Activated T-cell treated with anti-CD3 and anti-CD28 coated beads for 24 hours (primary cell): ENCODE measurements at regions not wholly inside any gene's neighbourhood (a gene's known extent, or its start where the extent isn't known, plus 50 kb on each side); places are given as distances from the start of the nearest gene placed in this dataset.
A peak's percentile ranks its signal among the peaks of the same experiment; 100 is the strongest.
"Not testable (repeated sequence)": the region's sequence is repeated elsewhere in the genome, so short reads cannot be mapped to it uniquely, and the experiment has no call there.

Experiments
- DNase-seq: peaks from one replicate; pipeline ENCODE4 v3.0.0-alpha.2; 2020; ENCODE audit warnings: low read depth

GRCh38 chr9:87781331-87781730 lies 55.4 kb downstream of the CTSL start:
- no peak for DNase-seq

- no peak for DNase-seq
These were observed 57.3 kb downstream of the CTSL start for GRCh38 chr9:87783180-87783579.

- DNase-seq, result not testable (repeated sequence)
These were observed 59.5 kb downstream of the CTSL start for GRCh38 chr9:87785315-87785970.

- no peak for DNase-seq
These were observed 60.5 kb downstream of the CTSL start for GRCh38 chr9:87786423-87786822.

GRCh38 chr9:87786876-87787275 lies 61.0 kb downstream of the CTSL start:
- DNase-seq, result no peak

GRCh38 chr9:87787735-87788134 lies 61.8 kb downstream of the CTSL start:
- DNase-seq, result no peak

GRCh38 chr9:87792831-87793288 lies 66.9 kb downstream of the CTSL start:
- DNase-seq, result peak; percentile 45

- no peak for DNase-seq
These were observed 67.4 kb downstream of the CTSL start for GRCh38 chr9:87793292-87793691.

- DNase-seq, result no peak
These were observed 69.3 kb downstream of the CTSL start for GRCh38 chr9:87795178-87795577.

GRCh38 chr9:87796196-87796595 lies 70.3 kb downstream of the CTSL start:
- DNase-seq, result no peak

- no peak for DNase-seq
These were observed 72.4 kb downstream of the CTSL start for GRCh38 chr9:87798261-87798833.

GRCh38 chr9:87799503-87799902 lies 73.6 kb downstream of the CTSL start:
- no peak for DNase-seq

- DNase-seq, result no peak
These were observed 74.5 kb downstream of the CTSL start for GRCh38 chr9:87800456-87800855.

- DNase-seq, result no peak
These were observed 75.1 kb downstream of the CTSL start for GRCh38 chr9:87801013-87801412.

GRCh38 chr9:87803166-87803565 lies 77.2 kb downstream of the CTSL start:
- DNase-seq, result no peak

GRCh38 chr9:87803623-87804345 lies 77.9 kb downstream of the CTSL start:
- DNase-seq, result no peak

GRCh38 chr9:87805259-87805658 lies 77.4 kb upstream of the SPATA31E1 start:
- DNase-seq, result no peak

GRCh38 chr9:87810008-87810407 lies 72.7 kb upstream of the SPATA31E1 start:
- DNase-seq, result no peak

- DNase-seq, result no peak
These were observed 71.9 kb upstream of the SPATA31E1 start for GRCh38 chr9:87810679-87811178.

- DNase-seq, result peak; percentile 48
These were observed 70.1 kb upstream of the SPATA31E1 start for GRCh38 chr9:87812375-87813118.

- DNase-seq, result no peak
These were observed 69.6 kb upstream of the SPATA31E1 start for GRCh38 chr9:87813119-87813463.

GRCh38 chr9:87816036-87816435 lies 66.6 kb upstream of the SPATA31E1 start:
- no peak for DNase-seq

- no peak for DNase-seq
These were observed 64.4 kb upstream of the SPATA31E1 start for GRCh38 chr9:87818308-87818707.
